Left lung (tissue), 4 donors: ENCODE measurements at regions not wholly inside any gene's neighbourhood (a gene's known extent, or its start where the extent isn't known, plus 50 kb on each side); places are given as distances from the start of the nearest gene placed in this dataset.

Experiments
- ATAC-seq: fragments of 200-7000 bp; cut with Tn5 transposase; one replicate; pipeline ENCODE4 v1.9.1; 2020; ENCODE audit warnings: moderate library complexity
- DNase-seq, 4 donors: peaks; one replicate each; pipeline ENCODE4 v3.0.0-alpha.2; 2013 to 2020
- H3K27ac ChIP-seq, 2 donors: fragments of 200-600 bp; sonication (generic) in 1 of 2; one replicate each; pipeline versions ENCODE4 v1.5.0 to v1.8.0; 2020 to 2021
- H3K27me3 ChIP-seq, 2 donors: fragments of 200-600 bp; sonication (generic) in 1 of 2; one replicate each; pipeline versions ENCODE4 v1.5.0 to v1.8.0; 2020 to 2021
- H3K36me3 ChIP-seq, 2 donors: fragments of 200-600 bp; sonication (generic) in 1 of 2; one replicate each; pipeline versions ENCODE4 v1.5.0 to v1.8.0; 2020 to 2021
- H3K4me1 ChIP-seq, 2 donors: fragments of 200-600 bp; one replicate each; pipeline ENCODE4 v1.8.0; 2021
- H3K4me3 ChIP-seq, 2 donors: fragments of 200-600 bp; sonication (generic) in 1 of 2; one replicate each; pipeline versions ENCODE4 v1.5.0 to v1.8.0; 2020 to 2021; ENCODE audit warnings: mild to moderate bottlenecking in 1 of 2
- H3K9me3 ChIP-seq, 2 donors: fragments of 200-600 bp; sonication (generic) in 1 of 2; one replicate each; pipeline versions ENCODE4 v1.5.0 to v1.8.0; 2020 to 2021
- intact Hi-C, 2 donors: fragments of 100-400 bp; cut with DNase I; formaldehyde crosslinking; loops; one replicate each; pipeline versions ENCODE4 v1.11.2 to v1.14.2; 2022
- TF ChIP-seq, protein P1 (sequence below), 2 donors: fragments of 200-600 bp; sonication (generic) in 1 of 2; IDR thresholded peaks; one replicate each; pipeline versions ENCODE4 v1.5.0 to v1.8.0; 2021; ENCODE audit warnings: antibody characterized with exemption in 2 of 2
- donor health status: DM: no; HTN: yes; CAD: no.
- donor health status: DM: no; HTN: no; CAD: no.

DNA sequence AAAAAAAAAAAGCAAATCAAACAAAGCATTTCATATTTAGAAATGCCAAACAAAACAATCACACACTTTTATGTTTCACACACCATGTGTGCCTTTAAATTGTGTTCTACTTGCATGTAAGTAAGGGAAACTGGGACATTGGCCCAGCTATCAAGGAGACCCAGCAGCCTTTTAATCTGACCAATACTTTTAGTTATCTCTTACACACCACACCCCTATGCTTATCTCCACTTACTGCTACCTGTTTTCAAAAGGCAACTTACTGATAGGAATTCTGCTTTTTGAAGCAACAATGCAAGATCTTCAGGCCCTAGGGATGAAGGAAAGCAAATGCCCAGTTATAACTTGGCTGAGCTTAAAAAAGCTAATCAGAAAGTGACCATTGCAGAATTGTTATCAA lies 1244.8 kb upstream of the SORCS1 start:
- intact Hi-C loops, result no loop called here
- Histone ChIP-seq H3K9me3 (no peaks in the 10 kb centered on the region), H3K4me1 (no peaks in the 10 kb centered on the region), H3K27ac (no peak overlapping the region), H3K4me3 (no peak overlapping the region), H3K36me3 (no peaks in the 10 kb centered on the region), H3K27me3 (no peaks in the 10 kb centered on the region)
- TF ChIP-seq, protein P1, sequence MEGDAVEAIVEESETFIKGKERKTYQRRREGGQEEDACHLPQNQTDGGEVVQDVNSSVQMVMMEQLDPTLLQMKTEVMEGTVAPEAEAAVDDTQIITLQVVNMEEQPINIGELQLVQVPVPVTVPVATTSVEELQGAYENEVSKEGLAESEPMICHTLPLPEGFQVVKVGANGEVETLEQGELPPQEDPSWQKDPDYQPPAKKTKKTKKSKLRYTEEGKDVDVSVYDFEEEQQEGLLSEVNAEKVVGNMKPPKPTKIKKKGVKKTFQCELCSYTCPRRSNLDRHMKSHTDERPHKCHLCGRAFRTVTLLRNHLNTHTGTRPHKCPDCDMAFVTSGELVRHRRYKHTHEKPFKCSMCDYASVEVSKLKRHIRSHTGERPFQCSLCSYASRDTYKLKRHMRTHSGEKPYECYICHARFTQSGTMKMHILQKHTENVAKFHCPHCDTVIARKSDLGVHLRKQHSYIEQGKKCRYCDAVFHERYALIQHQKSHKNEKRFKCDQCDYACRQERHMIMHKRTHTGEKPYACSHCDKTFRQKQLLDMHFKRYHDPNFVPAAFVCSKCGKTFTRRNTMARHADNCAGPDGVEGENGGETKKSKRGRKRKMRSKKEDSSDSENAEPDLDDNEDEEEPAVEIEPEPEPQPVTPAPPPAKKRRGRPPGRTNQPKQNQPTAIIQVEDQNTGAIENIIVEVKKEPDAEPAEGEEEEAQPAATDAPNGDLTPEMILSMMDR (IDR thresholded peaks at IDR 0.05), result no peak
- no peak for DNase-seq
- no peak for ATAC-seq

DNA sequence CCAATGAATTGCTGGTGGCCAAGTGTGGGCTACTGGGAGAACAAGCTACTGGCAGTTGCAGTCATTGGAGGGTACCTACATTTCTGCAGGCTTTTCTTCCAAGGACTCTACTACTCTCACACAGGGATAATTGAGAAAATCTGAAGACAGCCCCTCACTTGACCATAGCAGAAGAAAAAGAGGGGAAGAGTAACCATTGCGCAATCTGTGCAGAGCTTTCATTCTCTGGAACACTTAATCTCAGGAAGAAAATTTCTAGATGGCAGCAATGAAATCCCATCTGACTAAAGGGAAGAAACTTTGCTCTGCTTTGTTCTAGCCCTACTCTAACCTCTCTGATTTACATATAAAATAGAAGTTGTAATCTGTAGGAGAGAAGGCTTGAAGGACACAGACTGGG lies 1239.6 kb upstream of the SORCS1 start:
- ATAC-seq, result no peak
- Histone ChIP-seq H3K9me3 (no peaks in the 10 kb centered on the region), H3K27ac (no peak overlapping the region), H3K4me3 (no peak overlapping the region), H3K27me3 (no peaks in the 10 kb centered on the region), H3K4me1 (no peaks in the 10 kb centered on the region), H3K36me3 (no peaks in the 10 kb centered on the region)
- intact Hi-C loops, result no loop called here
- TF ChIP-seq, protein P1 (IDR thresholded peaks at IDR 0.05), result no peak
- no peak for DNase-seq

DNA sequence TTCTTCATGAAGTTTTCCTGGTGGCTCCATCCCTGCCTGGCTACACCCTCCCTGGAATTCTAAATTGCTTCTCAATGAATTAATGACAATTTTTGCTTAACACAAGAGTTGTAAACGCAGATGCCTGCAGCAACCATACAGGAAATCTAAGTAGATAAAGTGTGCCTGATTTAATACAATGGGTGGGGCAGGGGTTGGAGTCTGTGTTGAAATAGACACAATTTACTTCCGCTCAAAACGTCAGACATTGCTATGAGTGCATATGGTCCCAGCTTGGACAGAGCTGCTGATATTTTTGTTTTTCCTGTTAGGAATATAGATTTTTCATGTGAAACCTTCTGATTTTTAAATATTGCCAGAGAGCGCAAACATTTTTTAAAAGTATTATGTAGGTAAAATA lies 1235.0 kb upstream of the SORCS1 start:
- H3K27me3 ChIP-seq, result no peaks in the 10 kb centered on the region

DNA sequence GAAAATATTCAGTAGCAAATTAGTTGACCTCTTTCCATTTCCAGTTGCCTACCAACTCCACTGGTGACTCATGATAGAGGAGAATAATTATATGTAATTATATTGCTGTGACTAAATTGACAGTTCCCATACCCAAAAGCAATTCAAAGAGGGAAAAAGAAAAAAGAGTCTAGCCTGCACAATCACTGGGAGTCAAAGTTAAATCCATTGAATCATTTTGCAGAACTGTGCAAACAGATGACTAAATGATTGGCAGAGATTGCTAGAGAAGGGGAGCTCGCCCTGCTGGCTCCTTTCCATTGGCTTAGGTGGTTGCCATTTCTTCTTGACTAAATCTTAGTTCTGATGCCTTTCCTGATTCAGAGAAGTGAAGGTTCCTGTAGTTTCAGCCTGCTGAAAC lies 1228.6 kb upstream of the SORCS1 start:
- DNase-seq, result no peak
- intact Hi-C loops, result no loop called here
- Histone ChIP-seq H3K27me3 (no peaks in the 10 kb centered on the region), H3K27ac (no peak overlapping the region), H3K9me3 (no peaks in the 10 kb centered on the region), H3K4me1 (no peaks in the 10 kb centered on the region), H3K4me3 (no peak overlapping the region), H3K36me3 (no peaks in the 10 kb centered on the region)
- TF ChIP-seq, protein P1 (IDR thresholded peaks at IDR 0.05), result no peak
- ATAC-seq, result no peak

More for the DNA sequence above, 1235.0 kb upstream of the SORCS1 start:
- DNase-seq, result no peak
- TF ChIP-seq, protein P1 (IDR thresholded peaks at IDR 0.05), result no peak
- no peaks in the 10 kb centered on the region for H3K36me3 ChIP-seq
- H3K27ac ChIP-seq, result no peak overlapping the region
- no peaks in the 10 kb centered on the region for H3K9me3 ChIP-seq
- no peak for ATAC-seq
- H3K4me3 ChIP-seq, result no peak overlapping the region
- intact Hi-C loops, result no loop called here
- no peaks in the 10 kb centered on the region for H3K4me1 ChIP-seq

DNA sequence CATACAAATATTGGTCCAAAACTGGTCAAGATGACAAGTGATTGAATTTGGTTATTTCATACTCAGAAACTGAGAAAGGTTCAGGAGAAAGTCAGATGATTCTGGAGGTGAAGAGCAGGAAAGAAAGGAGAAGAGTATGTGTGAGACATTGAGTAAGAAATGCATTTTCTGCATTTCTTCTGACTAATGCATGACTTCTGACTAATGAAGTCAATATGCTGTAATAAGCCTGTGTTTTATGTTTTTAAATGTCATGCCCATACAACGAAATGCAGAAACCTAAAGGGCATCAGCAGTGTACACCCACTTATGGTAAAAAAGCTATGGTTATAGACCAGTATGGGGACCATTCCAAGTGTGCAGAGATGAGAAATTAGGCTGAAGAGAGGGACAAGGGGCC lies 1227.8 kb upstream of the SORCS1 start:
- H3K36me3 ChIP-seq, result no peaks in the 10 kb centered on the region
- H3K4me1 ChIP-seq, result no peaks in the 10 kb centered on the region
- intact Hi-C loops, result no loop called here
- H3K27me3 ChIP-seq, result no peaks in the 10 kb centered on the region
- H3K27ac ChIP-seq, result no peak overlapping the region
- DNase-seq (no peak), ATAC-seq (no peak)
- H3K9me3 ChIP-seq, result no peaks in the 10 kb centered on the region
- TF ChIP-seq, protein P1 (IDR thresholded peaks at IDR 0.05), result no peak
- no peak overlapping the region for H3K4me3 ChIP-seq
